ENCODE measurements at regions not wholly inside any gene's neighbourhood (a gene's known extent, or its start where the extent isn't known, plus 50 kb on each side); places are given as distances from the start of the nearest gene placed in this dataset.

DNA sequence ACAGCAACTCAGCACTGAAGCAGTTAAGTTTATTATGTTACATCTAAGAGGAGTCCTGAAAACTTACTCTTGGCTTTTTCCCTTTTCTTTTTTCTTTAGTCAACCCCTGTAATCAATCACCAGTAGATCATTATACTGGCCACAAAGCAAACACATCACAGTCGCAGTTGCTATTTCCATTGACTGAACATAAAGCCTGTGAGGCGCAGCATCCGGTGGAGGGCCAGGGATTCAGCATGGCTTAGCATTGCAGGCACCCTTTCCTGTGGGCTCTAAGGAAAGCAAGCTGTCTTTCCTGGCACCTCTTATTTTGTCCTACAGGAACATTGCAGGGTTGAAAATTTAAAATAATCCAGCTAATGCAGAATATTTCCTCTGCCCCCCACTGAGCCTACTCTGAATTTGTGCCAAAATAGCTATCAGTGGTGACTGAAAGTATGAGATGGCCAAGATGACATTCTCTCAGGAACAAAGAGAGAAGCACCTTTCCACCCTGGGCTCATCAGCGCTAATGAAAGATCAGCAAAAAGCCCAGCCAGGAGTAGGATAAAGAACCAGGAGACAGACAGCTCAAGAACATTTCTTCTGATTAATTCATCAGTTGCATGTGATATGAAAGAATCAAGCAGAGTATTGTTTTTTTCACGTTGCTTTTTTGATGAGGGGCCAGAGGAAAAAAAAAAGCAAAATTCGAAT, 85.3 kb upstream of the SULT1C3 start:
- H3K36me3 ChIP-seq (ENCODE audit: insufficient read depth, low read length) = no peaks in the 10 kb centered on the region
- TF ChIP-seq FOXP2 (optimal IDR thresholded peaks at IDR 0.05; ENCODE audit: control extremely low read depth, extremely low read length, insufficient read depth) = no peak
- TF ChIP-seq EZH2 (IDR thresholded peaks at IDR 0.05) = no peak
- TF ChIP-seq POLR2AphosphoS5 (IDR thresholded peaks at IDR 0.05; ENCODE audit: borderline replicate concordance, low read depth, low read length) = no peak
- no peak for DNase-seq (ENCODE audit: low read depth, low spot score)
- H3K4me3 ChIP-seq = no peak overlapping the region
- H3K9me3 ChIP-seq (ENCODE audit: low read depth, low read length) = no peaks in the 10 kb centered on the region
- no peak overlapping the region for H3K27ac ChIP-seq
- no peak overlapping the region for H3K9ac ChIP-seq (ENCODE audit: insufficient read length)

- no peak overlapping the region for H3K27ac ChIP-seq
- no peak for DNase-seq (ENCODE audit: low read depth, low spot score)
- no peak overlapping the region for H3K4me3 ChIP-seq
- TF ChIP-seq POLR2AphosphoS5 (IDR thresholded peaks at IDR 0.05; ENCODE audit: borderline replicate concordance, low read depth, low read length) (no peak), FOXP2 (optimal IDR thresholded peaks at IDR 0.05; ENCODE audit: control extremely low read depth, extremely low read length, insufficient read depth) (no peak), EZH2 (IDR thresholded peaks at IDR 0.05) (no peak)
- H3K36me3 ChIP-seq (ENCODE audit: insufficient read depth, low read length) = no peaks in the 10 kb centered on the region
- no peaks in the 10 kb centered on the region for H3K9me3 ChIP-seq (ENCODE audit: low read depth, low read length)
- H3K9ac ChIP-seq (ENCODE audit: insufficient read length) = no peak overlapping the region
These were observed 78.5 kb upstream of the SULT1C3 start for GRCh38 chr2:108161298-108161697.

DNA sequence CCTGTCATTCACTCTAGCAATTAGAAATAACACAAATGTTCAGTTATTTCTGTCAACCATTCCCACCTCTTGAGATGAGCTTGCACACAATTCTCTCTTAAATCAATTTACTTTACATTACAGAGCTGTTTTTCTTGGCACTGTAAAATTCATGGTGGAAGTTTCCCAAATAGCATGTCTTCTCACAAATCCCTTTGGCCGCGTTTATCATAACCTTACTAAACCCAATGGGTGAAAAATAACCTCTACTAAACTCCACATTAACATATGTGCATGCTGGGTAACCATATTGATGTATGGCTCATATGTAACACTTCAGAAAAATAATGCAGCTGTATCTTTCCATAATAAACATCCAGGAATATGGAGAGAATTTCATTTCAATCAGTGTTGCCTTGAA, 75.5 kb upstream of the SULT1C3 start:
- TF ChIP-seq FOXP2 (optimal IDR thresholded peaks at IDR 0.05; ENCODE audit: control extremely low read depth, extremely low read length, insufficient read depth) = no peak
- no peak for TF ChIP-seq POLR2AphosphoS5 (IDR thresholded peaks at IDR 0.05; ENCODE audit: borderline replicate concordance, low read depth, low read length)
- TF ChIP-seq EZH2 (IDR thresholded peaks at IDR 0.05) = no peak
- no peak for DNase-seq (ENCODE audit: low read depth, low spot score)

GRCh38 chr2:108165729-108166128, 74.0 kb upstream of the SULT1C3 start:
- TF ChIP-seq FOXP2 (optimal IDR thresholded peaks at IDR 0.05; ENCODE audit: control extremely low read depth, extremely low read length, insufficient read depth) = no peak
- no peak for TF ChIP-seq POLR2AphosphoS5 (IDR thresholded peaks at IDR 0.05; ENCODE audit: borderline replicate concordance, low read depth, low read length)
- TF ChIP-seq EZH2 (IDR thresholded peaks at IDR 0.05) = no peak
- no peaks in the 10 kb centered on the region for H3K36me3 ChIP-seq (ENCODE audit: insufficient read depth, low read length)

More for the DNA sequence above, 75.5 kb upstream of the SULT1C3 start:
- H3K4me3 ChIP-seq = no peak overlapping the region
- no peak overlapping the region for H3K27ac ChIP-seq
- no peaks in the 10 kb centered on the region for H3K9me3 ChIP-seq (ENCODE audit: low read depth, low read length)
- H3K9ac ChIP-seq (ENCODE audit: insufficient read length) = no peak overlapping the region
- H3K36me3 ChIP-seq (ENCODE audit: insufficient read depth, low read length) = no peaks in the 10 kb centered on the region

DNA sequence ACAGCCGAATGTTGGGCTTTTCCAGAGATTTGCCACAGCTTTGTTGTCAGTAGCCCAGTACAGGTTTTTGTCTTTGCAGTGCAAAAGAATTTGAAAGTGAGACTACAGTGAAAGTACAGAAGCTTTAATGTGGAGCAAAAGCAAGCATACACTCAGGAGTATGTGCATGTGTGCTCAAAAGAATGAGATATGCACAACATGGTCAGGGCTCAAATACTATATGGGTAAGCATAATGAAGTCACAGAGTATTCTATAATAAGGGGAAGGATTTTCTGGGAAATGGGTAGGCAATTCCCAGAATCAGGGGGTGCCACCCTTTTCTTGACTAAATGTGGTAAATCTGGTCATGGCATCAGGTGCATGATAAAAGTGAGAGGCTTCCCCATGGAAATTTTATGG, 72.1 kb upstream of the SULT1C3 start:
- TF ChIP-seq EZH2 (IDR thresholded peaks at IDR 0.05) (no peak), FOXP2 (optimal IDR thresholded peaks at IDR 0.05; ENCODE audit: control extremely low read depth, extremely low read length, insufficient read depth) (no peak), POLR2AphosphoS5 (IDR thresholded peaks at IDR 0.05; ENCODE audit: borderline replicate concordance, low read depth, low read length) (no peak)
- H3K4me3 ChIP-seq = no peak overlapping the region
- H3K36me3 ChIP-seq (ENCODE audit: insufficient read depth, low read length) = no peaks in the 10 kb centered on the region
- H3K9me3 ChIP-seq (ENCODE audit: low read depth, low read length) = no peaks in the 10 kb centered on the region
- no peak for DNase-seq (ENCODE audit: low read depth, low spot score)
- no peak overlapping the region for H3K27ac ChIP-seq
- no peak overlapping the region for H3K9ac ChIP-seq (ENCODE audit: insufficient read length)

More at GRCh38 chr2:108165729-108166128, 74.0 kb upstream of the SULT1C3 start:
- DNase-seq (ENCODE audit: low read depth, low spot score) = no peak
- H3K27ac ChIP-seq = no peak overlapping the region
- H3K9me3 ChIP-seq (ENCODE audit: low read depth, low read length) = no peaks in the 10 kb centered on the region
- no peak overlapping the region for H3K4me3 ChIP-seq
- H3K9ac ChIP-seq (ENCODE audit: insufficient read length) = no peak overlapping the region

DNA sequence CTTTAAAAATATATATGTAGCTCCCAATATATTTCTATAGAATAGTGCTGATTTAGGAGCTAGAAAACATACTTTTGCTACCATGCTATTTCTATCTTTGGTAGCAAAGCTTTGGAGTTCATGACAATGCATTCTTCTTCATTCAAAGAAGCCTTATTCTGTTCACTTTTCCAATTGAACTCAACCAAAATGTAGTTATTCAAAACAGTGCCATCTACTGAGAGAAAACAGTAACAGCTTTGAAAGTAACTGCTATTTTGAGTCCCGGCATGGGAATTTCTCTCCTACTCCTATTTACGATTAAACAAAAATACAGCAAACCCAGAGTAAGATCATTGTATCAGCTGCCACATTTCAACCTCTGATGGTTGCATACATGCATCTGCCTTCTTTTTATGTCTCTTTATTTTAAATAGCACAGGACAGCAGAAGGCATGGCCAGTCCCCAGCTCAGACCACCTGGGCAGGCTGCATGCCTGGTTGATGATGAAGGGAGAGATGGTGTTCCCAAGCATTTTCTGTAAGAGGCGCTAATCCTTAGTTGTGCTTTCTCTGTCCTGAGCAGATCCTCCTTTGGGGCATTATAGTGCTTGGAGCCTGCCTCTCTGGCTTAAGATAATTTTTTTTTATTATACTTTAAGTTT, 69.7 kb upstream of the SULT1C3 start:
- Histone ChIP-seq H3K4me3 (no peak overlapping the region), H3K9me3 (ENCODE audit: low read depth, low read length) (no peaks in the 10 kb centered on the region), H3K36me3 (ENCODE audit: insufficient read depth, low read length) (no peaks in the 10 kb centered on the region), H3K9ac (ENCODE audit: insufficient read length) (no peak overlapping the region), H3K27ac (no peak overlapping the region)
- DNase-seq (ENCODE audit: low read depth, low spot score) = peak; percentile 5
- TF ChIP-seq EZH2 (IDR thresholded peaks at IDR 0.05) (no peak), POLR2AphosphoS5 (IDR thresholded peaks at IDR 0.05; ENCODE audit: borderline replicate concordance, low read depth, low read length) (no peak), FOXP2 (optimal IDR thresholded peaks at IDR 0.05; ENCODE audit: control extremely low read depth, extremely low read length, insufficient read depth) (no peak)

DNA sequence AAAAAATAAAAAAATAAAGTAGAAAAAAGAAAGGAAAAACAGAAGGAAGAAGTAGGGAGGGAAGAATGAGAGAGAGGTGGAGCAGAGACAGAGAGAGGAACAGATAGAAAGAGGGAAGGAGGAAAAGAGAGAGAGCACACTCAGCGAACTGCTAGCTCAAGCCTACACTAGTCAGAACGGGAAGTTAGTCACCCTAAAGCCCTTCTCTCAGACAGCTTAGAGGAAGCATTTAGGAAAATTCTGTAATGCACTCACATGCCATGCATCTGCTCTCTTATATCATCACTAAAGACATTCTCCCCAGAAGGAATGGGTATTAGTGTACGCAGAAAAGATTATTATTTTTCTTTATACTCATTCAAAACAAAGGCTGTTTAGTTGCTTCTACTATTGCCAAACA, 68.1 kb upstream of the SULT1C3 start:
- Histone ChIP-seq H3K27ac (no peak overlapping the region), H3K9ac (ENCODE audit: insufficient read length) (no peak overlapping the region), H3K9me3 (ENCODE audit: low read depth, low read length) (no peaks in the 10 kb centered on the region), H3K4me3 (no peak overlapping the region), H3K36me3 (ENCODE audit: insufficient read depth, low read length) (no peaks in the 10 kb centered on the region)
- TF ChIP-seq EZH2 (IDR thresholded peaks at IDR 0.05) (no peak), POLR2AphosphoS5 (IDR thresholded peaks at IDR 0.05; ENCODE audit: borderline replicate concordance, low read depth, low read length) (no peak), FOXP2 (optimal IDR thresholded peaks at IDR 0.05; ENCODE audit: control extremely low read depth, extremely low read length, insufficient read depth) (no peak)
- DNase-seq (ENCODE audit: low read depth, low spot score) = no peak

- Histone ChIP-seq H3K27ac (no peak overlapping the region), H3K4me3 (no peak overlapping the region), H3K9ac (ENCODE audit: insufficient read length) (no peak overlapping the region), H3K9me3 (ENCODE audit: low read depth, low read length) (no peaks in the 10 kb centered on the region), H3K36me3 (ENCODE audit: insufficient read depth, low read length) (no peaks in the 10 kb centered on the region)
- TF ChIP-seq FOXP2 (optimal IDR thresholded peaks at IDR 0.05; ENCODE audit: control extremely low read depth, extremely low read length, insufficient read depth) (no peak), POLR2AphosphoS5 (IDR thresholded peaks at IDR 0.05; ENCODE audit: borderline replicate concordance, low read depth, low read length) (no peak), EZH2 (IDR thresholded peaks at IDR 0.05) (no peak)
- no peak for DNase-seq (ENCODE audit: low read depth, low spot score)
These were observed 57.3 kb upstream of the SULT1C3 start for GRCh38 chr2:108182489-108182888.

Data from SK-N-MC (cell line).